Hippocampal formation (tissue), 2 donors: ENCODE measurements at regions not wholly inside any gene's neighbourhood (a gene's known extent, or its start where the extent isn't known, plus 50 kb on each side); places are given as distances from the start of the nearest gene placed in this dataset.
"Not testable (repeated sequence)": the region's sequence is repeated elsewhere in the genome, so short reads cannot be mapped to it uniquely, and the experiment has no call there.

Source experiments
- DNase-seq, 2 donors: peaks; one replicate each; lab custom pipeline; 2025; lab: John Stamatoyannopoulos, UW

DNA sequence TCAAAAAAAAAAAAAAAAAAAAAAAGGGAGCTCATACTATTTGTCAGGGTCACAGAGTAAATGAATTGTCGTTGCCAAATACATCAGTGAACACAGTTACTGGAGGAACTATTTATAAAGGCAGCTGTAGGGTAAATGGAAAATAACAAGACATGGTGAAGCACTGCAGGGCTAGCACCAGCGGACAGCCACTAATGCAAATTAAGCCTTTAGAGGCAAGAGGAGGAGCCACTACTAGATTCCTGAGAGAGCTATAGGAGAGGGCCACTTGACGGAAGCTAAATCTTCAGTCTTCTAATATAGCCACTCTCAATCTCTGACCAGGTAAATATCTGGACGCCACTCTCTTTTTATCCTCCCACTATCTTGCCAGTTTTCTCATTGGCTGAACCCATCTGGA lies 801.2 kb upstream of the GOT2 start:
- no peak for DNase-seq

DNA sequence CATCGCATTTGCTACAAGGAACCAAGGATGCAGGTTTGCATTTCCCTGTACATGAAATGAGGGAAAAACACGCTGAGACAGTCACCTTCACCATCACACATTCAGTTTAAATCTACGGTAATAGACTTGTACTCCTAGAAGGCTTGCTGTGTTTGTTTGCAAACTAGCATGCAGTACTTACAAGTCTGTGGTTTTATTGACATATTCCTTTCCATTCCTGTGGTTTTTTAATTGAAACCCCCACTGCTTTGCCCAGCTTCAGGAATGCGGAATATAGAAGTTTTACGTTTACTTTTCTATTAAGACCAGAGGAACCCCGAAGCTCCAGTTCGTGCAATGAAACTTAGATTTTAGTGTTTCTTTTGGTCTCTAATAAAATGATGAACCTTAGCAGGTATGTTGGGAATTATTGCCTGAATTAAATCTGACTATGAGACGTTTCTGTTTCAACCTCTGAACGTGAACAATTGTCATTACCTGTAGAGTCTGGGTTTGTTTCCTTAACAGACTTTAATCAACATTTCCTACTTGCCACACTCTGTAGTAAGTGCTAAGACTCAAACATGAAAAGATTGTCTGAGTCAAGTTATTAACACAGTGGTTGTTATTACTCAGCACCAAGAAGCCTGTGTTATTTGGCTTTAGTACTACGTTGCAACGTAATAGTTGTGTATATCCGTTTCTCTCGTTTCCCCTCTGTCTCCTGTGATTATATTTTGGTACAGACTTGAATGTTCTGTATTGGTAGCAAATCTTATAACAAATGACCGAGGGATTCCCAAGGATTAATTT lies 793.3 kb upstream of the GOT2 start:
- DNase-seq = no peak

DNA sequence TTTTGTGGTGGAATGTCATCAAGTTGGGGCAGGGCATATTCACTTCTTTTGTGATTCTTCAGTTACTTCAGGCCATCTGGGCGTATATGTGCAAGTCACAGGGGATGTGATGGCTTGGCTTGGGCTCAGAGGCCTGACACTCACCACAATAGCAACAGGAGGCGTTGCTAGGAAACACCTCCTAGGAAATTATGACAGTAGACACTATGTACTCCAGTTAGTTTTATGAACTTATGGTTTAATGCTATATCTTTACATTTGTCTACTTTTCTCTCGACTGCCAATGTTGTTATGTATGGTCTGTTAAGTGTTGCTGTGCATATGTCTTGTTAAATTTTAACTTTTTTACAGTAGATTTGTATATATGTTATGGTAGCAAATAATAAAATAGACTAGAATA lies 788.7 kb upstream of the GOT2 start:
- no peak for DNase-seq

DNA sequence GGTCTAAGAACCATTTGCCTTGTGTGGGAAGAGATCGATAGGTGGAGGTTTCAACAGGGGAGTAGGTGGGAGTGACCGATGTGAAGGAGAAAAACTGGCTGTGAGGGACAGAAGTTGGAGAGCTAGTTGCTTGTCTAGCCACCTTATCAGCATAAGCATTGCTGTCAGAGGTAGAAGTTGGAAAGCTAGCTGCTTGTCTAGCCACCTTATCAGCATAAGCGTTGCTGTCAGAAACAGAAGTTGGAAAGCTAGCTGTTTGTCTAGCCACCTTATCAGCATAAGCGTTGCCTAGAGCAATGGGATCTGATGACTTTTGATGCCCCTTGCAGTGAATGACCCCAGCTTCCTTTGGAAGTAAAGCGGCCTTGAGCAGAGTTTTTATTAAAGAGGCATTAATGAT lies 784.6 kb upstream of the GOT2 start:
- not testable (repeated sequence) for DNase-seq

DNA sequence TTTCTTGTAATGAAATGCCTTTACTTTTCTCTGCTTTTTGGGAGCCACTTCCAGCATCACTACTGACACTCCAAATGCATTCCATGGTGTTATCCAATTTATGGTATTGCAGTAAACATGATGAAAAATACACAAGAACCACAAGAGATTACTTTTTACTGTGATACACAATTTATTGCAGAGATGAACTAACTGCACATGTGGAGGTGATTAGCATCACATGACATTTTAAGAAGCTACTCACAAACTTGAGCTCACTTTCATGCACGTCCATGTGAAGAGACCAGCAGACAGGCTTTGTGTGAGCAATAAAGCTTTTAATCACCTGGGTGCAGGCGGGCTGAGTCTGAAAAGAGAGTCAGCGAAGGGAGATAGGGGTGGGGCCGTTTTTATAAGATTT lies 780.5 kb upstream of the GOT2 start:
- DNase-seq = no peak

DNA sequence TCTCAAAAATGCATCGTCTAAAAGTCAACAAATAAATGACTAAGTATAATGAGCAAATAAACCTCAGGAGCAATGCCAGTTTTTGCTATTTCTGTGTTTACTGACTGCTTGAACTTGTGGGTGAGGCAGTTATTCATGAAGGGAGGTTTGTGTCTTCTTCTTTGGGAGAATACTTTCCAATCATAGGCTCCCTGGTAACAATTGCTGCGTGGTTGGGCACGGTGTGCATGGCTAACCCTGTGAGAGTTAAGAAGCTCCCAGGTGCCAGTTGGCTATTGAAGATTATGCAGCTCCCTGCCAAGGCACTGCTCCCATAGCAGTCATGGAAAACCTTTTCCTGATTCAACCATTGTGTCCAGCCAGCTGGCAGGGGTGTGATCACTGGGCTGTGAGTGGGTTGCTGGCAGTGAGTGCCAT lies 775.9 kb upstream of the GOT2 start:
- peak; percentile 12 to 27 for DNase-seq

DNA sequence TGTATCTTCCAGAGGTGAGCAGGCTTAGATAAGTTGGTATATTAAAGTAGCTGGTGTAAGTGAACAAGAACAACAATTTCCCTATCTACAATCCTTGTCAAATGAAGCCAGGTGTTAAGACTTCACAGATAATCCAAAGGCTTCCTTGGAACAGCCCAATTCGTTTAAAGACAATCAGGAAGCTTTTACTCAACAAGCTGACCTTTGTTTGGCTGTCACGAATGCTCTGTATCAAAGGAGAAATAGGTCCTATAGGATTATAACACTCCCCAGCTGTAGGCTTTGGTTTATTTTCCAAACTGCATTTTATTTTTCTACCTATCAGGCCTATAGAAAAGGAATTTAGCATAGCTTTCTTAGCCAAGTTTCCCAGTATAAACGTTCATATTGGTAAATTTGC lies 766.5 kb upstream of the GOT2 start:
- no peak for DNase-seq

DNA sequence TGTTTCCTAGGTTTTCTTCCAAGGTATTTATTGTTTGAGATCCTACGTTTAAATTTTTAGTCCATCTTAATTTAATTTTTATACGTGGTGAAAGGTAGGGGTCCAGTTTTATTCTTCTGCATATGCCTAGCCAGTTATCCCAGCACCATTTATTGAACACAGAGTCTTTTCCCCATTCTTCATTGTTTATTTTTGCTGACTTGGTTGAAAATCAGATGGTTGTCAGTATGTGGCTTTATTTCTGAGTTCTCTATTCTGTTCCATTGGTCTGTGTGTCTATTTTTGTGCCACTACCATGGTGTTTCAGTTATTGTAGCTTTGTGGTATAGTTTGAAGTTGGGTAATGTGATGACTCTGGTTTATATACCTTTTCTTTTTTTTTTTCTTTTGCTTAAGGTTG lies 753.0 kb upstream of the GOT2 start:
- DNase-seq = no peak

DNA sequence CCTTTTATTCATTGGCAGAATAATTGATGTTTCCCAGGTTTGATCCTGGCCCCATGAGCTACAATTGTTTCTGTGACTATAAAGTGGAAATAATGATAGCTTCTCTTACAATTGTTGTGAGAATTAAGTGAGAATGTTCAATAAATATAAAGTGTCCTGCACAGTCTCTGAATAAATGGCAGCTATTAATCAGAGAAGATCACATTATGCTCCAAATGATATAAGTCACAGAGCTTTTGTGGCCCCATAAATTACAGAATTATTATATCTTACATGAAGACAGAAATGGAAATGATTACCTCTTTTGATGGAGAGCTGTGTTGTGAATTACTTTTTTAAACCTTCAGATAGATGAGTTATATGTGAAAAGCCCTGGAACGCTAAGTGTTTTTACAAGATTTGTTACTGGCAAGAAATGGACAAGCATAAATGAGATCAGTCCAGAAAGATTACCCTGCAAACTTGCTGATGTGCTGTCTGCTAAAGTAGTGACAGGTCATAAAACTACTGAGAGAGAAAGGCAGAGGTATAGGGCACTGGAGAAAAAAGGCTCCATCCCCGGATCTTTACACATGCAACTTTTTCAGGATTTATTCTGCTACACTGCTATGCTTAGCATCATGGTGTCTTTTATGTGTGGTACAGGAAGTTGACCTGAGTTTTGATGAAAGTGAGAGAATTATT lies 750.9 kb upstream of the GOT2 start:
- DNase-seq = no peak

DNA sequence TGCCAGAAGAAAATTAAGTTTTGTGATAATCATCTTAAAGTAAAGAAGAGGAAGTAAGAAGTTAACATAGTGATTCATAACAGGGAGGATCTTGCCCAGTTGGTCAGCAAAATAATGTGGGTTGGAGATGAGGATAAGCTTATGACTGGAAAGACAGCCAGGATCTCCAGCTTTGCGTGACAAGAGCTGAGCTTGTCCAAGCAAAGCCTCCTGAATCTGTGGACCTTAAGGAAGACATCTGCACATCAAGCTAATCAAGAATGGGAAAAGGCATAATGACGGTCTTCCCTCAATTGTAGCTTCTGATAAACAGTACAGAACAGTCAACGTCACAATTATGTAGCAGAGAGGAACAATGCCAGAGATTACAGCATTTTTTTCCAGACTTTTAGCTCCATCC lies 744.7 kb upstream of the GOT2 start:
- no peak for DNase-seq

DNA sequence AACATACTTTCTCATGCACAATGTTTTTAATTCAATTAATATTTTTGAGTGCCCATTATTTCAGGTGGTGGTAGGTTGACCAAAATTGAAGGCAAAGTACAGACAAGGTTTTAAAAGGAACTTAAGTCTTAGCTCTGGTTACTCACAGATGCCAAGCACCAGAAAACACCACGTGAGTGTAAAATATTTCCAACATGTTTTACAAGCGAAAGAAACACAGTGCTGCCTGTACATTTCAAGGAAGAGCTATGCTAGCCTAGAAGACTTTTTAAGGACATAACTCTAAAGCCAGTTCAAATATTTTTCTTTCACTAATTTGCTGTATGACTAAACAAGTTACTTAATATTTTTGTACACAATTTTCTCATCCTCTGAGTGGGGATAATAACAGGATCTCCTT lies 736.4 kb upstream of the GOT2 start:
- DNase-seq = no peak

DNA sequence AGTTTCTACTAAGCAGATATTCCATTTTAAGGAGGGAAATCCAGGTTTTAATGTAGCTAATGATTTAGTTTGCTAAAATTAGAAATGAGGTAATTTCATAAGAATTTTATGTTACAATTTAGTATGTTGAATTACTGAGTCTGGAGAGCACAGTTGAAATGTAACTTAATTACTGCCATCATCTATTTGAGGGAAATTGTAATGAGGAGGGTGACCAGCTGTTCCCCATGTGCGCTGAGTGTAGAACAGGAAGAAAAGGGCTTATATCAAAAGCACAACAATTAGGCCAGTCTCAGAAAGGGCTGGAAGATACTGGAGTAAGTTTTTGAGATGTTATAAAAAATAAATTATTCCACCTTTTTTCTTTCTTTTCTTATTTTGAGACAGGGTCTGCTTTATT lies 735.1 kb upstream of the GOT2 start:
- DNase-seq = no peak

DNA sequence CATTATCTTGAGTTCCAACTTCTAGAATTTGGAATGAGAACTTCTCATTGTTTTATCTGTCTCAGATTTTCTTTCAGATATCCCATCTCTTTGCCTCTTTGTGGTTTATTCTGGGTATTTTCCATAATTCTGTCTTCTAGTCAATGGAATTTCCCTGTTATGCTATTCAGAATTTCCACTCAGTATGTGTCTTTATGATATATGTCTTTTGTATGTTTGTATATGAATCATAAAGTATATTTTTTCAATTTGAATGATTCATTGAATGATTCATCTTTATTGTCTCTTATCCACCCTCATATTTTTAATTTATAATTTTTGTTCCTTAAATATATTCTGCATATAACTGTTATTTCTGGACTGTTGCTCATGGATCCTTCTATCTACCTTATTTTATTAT lies 729.7 kb upstream of the GOT2 start:
- DNase-seq = no peak

DNA sequence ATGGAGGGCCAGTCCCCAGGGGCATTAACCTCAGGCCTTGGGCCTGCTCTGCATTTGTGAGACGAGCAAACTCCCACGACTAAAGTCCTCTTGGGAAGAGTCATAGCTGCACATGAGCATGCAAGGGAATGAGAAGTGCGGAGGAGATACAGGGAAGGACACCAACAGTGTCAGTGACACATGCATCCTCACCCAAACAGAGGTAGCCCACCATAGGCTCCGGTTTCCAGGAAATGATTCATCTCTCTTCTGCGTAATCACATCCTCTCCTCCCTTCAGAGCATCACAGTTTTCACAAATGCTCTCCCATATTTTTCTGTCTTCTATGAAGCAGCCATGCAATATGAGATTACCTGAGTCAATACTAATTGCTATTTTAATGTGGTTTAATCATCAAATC lies 725.7 kb upstream of the GOT2 start:
- no peak for DNase-seq

DNA sequence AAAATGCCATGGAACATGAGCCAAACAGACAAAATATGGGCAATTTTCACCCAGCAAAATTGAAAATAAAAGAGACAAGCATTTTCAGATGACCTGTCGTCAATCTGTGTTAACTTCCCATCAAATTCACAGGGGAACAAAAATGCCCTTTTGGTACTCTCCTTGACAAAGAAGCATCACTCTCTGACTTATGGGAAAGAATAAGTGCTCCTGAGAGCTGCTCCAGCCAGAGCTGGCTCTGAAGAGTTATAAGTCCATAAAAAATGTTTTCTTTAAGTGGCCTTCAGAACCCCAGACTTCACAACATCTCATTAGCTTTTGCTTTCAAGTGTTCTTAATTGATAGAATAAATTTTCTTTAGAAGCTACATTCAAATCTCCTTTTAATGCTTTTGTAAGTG lies 721.4 kb upstream of the GOT2 start:
- DNase-seq = no peak

DNA sequence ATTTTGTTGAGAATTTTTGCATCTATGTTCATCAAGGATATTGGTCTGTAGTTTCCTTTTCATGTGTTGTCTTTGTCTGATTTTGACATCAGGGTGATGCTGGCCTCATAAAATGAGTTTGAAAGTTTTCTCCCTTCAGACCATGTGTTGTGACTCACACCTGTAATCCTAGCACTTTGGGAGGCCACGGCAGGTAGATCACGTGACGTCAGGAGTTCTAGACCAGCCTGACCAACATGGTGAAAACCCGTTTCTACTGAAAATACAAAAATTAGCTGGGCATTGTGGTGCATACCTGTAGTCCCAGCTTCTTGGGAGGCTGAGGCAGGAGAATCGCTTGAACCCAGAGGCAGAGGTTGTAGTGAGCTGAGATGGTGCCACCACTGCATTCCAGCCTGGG lies 716.4 kb upstream of the GOT2 start:
- DNase-seq = not testable (repeated sequence)

DNA sequence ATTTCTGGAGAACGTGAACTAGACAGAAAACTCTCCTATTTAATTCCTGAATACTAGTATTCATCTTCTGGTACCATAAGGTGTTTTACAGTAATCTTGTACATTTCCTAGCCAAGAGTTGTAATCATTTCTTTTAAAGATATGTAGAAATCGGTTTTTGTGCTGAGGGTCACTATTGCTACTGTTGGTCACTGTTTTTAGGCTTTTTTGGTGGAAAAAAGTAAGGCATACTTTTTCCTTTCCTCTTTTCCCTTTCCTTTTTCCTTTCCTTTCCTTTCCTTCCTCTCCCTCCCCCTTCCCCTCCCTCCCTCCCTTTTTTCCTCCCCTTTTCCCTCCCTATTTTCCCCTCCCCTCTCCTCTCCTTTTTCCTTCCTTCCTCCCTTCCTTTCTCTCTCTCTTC lies 706.4 kb upstream of the GOT2 start:
- DNase-seq = no peak

DNA sequence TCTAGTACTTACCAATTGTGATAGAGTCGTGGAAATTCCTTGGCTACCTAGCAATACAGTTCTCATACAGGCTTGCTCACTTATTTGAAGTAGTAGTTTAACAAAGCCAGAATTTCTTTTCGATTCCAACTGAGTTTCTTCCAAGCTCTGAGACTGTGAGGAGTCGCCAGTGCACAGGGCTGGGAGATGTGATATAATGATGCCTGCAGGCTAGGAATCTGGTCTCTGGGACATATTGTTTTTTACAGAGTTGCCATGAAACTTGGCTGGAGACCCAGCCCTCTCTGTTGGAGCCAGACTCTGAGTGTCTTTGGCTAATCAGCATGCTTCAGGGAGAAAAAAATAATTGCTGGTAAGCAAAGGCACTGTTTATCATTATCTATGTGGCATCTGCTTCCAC lies 698.8 kb upstream of the GOT2 start:
- no peak for DNase-seq

DNA sequence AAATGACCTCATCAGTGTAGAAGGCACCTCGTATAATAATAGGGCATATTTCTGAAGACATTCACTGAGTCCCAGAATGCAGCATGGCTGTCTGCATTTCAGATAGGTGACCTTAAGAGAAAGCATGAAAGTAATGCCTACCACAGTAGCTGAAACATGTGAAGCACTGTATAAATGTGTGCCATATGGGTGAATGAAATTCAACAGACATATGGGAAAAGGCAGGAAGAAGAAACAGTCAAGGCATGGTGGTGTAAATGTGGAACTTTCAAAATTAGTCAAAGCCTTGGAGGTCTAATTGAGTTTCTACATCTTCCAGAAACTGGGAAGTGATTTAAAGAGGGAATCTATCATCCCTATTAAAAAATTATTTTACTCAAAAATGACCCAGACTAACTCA lies 698.2 kb upstream of the GOT2 start:
- DNase-seq = no peak

DNA sequence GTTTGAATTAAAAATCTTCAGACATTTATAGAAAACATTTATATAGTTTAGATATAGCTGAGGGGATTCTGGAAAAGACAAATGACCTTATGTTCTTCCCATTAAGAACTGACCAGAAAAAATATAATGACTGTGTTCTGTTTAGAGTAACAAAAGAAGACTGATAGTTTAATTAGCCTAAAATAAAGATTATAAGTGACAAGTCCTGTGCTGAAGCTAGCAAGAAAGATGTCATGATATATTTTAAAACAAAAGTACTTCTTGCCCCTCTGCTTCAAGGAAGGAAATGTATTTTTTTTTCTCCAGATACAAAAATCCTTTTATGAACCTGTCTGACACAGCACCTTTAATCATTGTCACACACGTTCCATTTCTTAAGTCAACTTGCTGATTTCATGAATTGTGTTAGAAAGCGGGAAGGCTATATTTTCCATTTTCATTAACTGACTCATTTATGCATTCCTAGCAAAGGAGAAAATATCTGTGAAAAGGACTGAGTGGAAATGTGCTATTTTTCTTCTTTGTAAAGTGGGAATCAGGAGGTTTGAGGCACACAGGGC lies 690.7 kb upstream of the GOT2 start:
- DNase-seq = no peak

DNA sequence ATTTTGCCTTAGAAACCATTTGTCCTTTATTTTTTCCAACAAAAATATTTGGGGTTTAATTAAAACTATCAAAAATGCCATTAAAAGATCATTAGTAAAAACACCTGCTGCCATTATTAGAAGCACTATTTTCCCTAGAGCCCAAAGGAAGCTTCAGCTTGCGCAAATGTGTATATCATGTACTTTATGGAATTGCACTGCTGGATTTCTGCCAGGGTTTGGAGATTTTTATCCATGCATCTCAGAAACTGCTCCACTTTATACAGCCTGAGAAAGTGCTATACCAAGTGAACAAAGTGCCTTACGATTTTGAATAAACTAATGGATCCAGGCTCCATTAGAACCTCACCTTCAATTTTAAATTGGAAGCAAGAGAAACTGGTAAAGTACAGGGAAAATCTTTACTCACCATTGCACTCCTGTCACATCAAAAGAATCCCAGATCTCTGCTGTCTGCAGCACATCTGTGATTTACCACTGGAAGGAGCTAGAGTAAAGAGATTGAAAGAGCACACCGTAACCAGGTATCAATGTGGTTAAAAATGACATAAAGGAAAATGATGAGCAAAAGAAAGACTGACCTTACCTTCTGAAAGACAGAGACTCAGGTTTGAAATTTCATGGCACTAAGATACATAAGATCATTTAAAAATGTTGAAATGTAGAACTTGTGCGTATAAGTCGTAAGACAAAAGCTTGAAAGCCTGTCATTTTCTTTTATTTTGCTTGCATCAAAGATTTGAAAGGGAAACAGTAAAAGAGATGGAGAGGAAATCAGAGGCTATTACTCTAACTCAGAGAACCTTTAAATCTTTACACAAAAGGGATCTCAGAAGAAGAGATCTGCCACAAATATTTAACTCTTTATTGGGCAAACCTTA lies 678.1 kb upstream of the GOT2 start:
- DNase-seq = peak in 1 of 2 donors; percentile 12

DNA sequence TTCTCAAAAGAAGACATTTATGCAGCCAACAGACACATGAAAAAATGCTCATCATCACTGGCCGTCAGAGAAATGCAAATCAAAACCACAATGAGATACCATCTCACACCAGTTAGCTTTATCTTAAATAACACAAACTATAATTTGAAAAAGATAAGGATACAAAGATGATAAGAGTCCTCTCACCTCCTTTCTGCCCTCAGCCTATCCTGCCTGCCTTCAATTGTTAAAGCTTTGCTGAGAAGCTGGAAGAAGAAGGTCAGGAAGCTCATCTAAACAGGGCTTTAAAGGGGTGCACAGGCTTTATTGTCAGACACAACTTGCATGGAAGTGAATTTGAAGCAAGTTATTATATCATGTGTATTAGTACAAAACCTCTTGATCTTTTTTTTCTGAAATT lies 676.3 kb upstream of the GOT2 start:
- DNase-seq = no peak
